ENCODE measurements at regions not wholly inside any gene's neighbourhood (a gene's known extent, or its start where the extent isn't known, plus 50 kb on each side); places are given as distances from the start of the nearest gene placed in this dataset.

DNA sequence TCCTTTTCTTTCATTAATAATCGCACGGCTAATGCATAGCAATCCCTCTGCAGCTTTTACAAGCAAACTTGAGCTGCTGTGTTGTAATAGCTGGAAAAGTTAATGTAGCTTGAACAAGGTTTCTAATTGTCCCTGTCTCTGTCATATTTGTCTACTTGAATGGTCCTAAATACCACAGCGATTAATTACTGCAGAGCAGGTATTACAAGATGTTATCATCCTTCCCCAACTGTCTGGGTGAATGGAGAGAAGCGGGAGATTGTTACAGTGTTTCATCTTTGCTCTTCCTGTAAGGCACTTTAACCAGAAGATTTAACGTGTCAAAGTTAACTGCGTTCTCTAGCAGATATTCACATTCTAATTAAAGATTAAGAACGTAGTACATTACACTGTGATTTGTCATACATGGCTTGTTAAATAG lies 422.2 kb upstream of the POU3F3 start:
- no peak overlapping the region for H3K27ac ChIP-seq (ENCODE audit: low read length)
- H3K4me3 ChIP-seq (ENCODE audit: low read length in 2 of 2): no peak overlapping the region
- peaks cover 6 to 14% of the 10 kb centered on the region in 2 donors for H3K27me3 ChIP-seq (ENCODE audit: control insufficient read depth in 1 of 2, insufficient read depth in 2 of 2, low read length in 2 of 2)
- H3K9ac ChIP-seq (ENCODE audit: low read length in 2 of 2): no peak overlapping the region
- peaks cover 3% of the 10 kb centered on the region for H3K4me1 ChIP-seq (ENCODE audit: control insufficient read depth, insufficient read depth, low read length)
- H3K9me3 ChIP-seq (ENCODE audit: control insufficient read depth in 2 of 2, low read length in 2 of 2): no peaks in the 10 kb centered on the region
- H3K36me3 ChIP-seq (ENCODE audit: control insufficient read depth in 2 of 2, insufficient read depth in 2 of 2, low read length in 2 of 2): no peaks in the 10 kb centered on the region

DNA sequence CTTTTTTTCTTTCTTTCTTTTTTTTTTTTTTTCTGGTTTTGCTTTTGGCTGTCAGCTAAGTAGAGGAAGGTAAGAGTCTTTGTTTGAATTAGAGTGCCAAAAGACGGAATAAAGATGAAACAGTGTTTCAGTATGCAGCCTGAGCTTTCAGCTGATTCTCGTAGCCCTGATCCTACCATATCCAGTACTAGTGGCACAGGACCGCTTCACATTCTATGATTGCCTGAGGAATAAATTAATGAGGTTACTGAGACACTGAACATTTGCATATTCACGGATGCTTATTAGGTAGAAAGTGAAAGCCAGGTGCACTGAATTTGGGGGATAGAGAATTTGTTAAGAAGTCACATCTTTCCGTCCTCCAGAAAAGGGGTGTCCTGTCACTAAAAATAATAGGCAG lies 421.5 kb upstream of the POU3F3 start:
- Histone ChIP-seq H3K9me3 (ENCODE audit: control insufficient read depth in 2 of 2, low read length in 2 of 2) (no peaks in the 10 kb centered on the region), H3K27me3 (ENCODE audit: control insufficient read depth in 1 of 2, insufficient read depth in 2 of 2, low read length in 2 of 2) (peaks cover 6 to 14% of the 10 kb centered on the region in 2 donors), H3K36me3 (ENCODE audit: control insufficient read depth in 2 of 2, insufficient read depth in 2 of 2, low read length in 2 of 2) (no peaks in the 10 kb centered on the region), H3K27ac (ENCODE audit: low read length) (no peak overlapping the region), H3K9ac (ENCODE audit: low read length in 2 of 2) (no peak overlapping the region), H3K4me3 (ENCODE audit: low read length in 2 of 2) (no peak overlapping the region), H3K4me1 (ENCODE audit: control insufficient read depth, insufficient read depth, low read length) (peaks cover 3% of the 10 kb centered on the region)

DNA sequence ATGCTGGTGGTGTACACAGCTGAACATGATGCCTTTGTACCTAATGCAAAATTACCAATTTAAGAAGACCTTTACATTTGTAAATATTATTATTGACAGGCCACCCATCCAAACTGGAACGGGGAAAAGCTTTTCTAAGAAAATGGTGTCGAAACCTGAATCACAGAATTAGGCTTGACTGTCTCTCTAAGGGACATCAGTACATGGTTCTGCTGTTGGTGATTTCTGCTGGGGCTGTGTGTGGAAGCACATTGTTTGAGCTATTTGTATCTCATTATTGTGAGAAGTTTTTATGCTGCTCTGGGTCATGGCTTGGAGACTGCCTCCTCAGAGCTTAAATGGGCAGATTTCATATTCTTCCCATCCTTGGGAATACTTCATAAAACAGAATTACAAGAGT lies 420.9 kb upstream of the POU3F3 start:
- H3K4me1 ChIP-seq (ENCODE audit: control insufficient read depth, insufficient read depth, low read length): peaks cover 3% of the 10 kb centered on the region
- H3K4me3 ChIP-seq (ENCODE audit: low read length in 2 of 2): no peak overlapping the region
- no peak overlapping the region for H3K9ac ChIP-seq (ENCODE audit: low read length in 2 of 2)
- peaks cover 6 to 14% of the 10 kb centered on the region in 2 donors for H3K27me3 ChIP-seq (ENCODE audit: control insufficient read depth in 1 of 2, insufficient read depth in 2 of 2, low read length in 2 of 2)
- H3K36me3 ChIP-seq (ENCODE audit: control insufficient read depth in 2 of 2, insufficient read depth in 2 of 2, low read length in 2 of 2): no peaks in the 10 kb centered on the region
- no peaks in the 10 kb centered on the region for H3K9me3 ChIP-seq (ENCODE audit: control insufficient read depth in 2 of 2, low read length in 2 of 2)
- no peak overlapping the region for H3K27ac ChIP-seq (ENCODE audit: low read length)

DNA sequence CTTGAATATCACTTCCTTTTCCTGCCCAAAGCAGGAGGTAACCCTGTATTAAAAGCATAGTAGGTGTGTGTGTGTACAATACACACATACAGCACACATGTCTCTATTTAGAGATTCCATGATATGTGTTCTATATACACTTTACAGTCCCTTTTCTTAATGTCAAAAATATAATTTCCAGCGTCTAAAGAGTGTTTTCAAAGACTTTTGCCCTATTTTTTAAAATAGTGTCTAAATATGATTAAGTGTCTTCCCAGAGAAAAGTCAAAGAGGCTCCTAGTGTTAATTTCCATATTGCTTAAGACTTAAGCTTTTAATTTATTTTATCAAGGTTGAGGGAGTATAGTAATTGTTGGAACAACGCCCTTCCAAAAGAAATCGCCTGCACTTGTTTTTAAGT lies 420.3 kb upstream of the POU3F3 start:
- H3K27ac ChIP-seq (ENCODE audit: low read length): no peak overlapping the region
- peaks cover 6 to 14% of the 10 kb centered on the region in 2 donors for H3K27me3 ChIP-seq (ENCODE audit: control insufficient read depth in 1 of 2, insufficient read depth in 2 of 2, low read length in 2 of 2)
- H3K4me1 ChIP-seq (ENCODE audit: control insufficient read depth, insufficient read depth, low read length): peaks cover 3% of the 10 kb centered on the region
- no peak overlapping the region for H3K9ac ChIP-seq (ENCODE audit: low read length in 2 of 2)
- H3K36me3 ChIP-seq (ENCODE audit: control insufficient read depth in 2 of 2, insufficient read depth in 2 of 2, low read length in 2 of 2): no peaks in the 10 kb centered on the region
- no peaks in the 10 kb centered on the region for H3K9me3 ChIP-seq (ENCODE audit: control insufficient read depth in 2 of 2, low read length in 2 of 2)
- H3K4me3 ChIP-seq (ENCODE audit: low read length in 2 of 2): no peak overlapping the region

DNA sequence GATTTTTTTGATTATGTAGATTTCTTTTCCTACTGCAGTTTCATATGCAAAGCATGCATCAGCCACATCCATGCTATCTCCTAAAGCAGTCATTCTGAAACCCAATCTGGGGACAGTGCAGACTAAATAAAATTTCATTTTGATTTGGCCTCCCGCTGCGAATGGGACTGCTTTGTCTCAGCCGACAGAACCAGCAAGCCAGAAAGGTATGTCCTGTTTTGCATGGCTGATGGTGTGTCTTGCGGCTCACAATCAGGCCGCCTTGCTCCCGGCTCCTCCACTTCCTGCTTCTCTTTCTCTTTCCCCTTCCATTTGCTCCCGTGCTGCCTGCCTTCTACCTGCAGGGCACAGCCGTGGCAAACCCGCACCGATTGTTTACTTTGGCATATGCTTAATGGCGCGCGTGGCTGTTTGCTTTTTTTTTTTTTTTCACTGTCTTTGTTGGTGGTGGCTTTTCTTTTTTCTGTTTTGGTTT lies 419.6 kb upstream of the POU3F3 start:
- H3K27me3 ChIP-seq (ENCODE audit: control insufficient read depth in 1 of 2, insufficient read depth in 2 of 2, low read length in 2 of 2): peaks cover 6 to 14% of the 10 kb centered on the region in 2 donors
- H3K4me3 ChIP-seq (ENCODE audit: low read length in 2 of 2): peak overlapping the region in 1 of 2 donors; percentile 47
- H3K9ac ChIP-seq (ENCODE audit: low read length in 2 of 2): no peak overlapping the region
- H3K4me1 ChIP-seq (ENCODE audit: control insufficient read depth, insufficient read depth, low read length): peaks cover 3% of the 10 kb centered on the region
- no peaks in the 10 kb centered on the region for H3K9me3 ChIP-seq (ENCODE audit: control insufficient read depth in 2 of 2, low read length in 2 of 2)
- H3K36me3 ChIP-seq (ENCODE audit: control insufficient read depth in 2 of 2, insufficient read depth in 2 of 2, low read length in 2 of 2): no peaks in the 10 kb centered on the region
- no peak overlapping the region for H3K27ac ChIP-seq (ENCODE audit: low read length)

DNA sequence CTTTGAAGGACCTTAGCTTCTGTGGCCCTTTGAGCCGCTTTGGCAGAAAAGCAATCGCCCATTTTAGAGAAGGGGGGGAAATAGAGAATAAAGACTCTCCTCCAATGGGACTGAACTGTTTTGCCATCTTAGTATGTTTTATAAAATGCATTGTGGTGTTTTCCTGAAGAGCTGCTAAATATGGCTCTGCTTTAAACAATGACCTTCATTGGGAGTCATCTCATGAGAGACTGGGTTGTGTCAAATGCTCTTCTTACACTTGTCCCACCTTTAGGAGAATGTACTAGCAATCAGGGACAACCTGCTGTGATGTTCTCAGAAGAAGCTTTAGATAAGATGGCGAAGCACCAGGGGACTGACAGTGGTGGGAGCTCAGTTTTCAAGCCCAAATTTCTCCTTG lies 418.9 kb upstream of the POU3F3 start:
- Histone ChIP-seq H3K4me3 (ENCODE audit: low read length in 2 of 2) (no peak overlapping the region), H3K27ac (ENCODE audit: low read length) (no peak overlapping the region), H3K27me3 (ENCODE audit: control insufficient read depth in 1 of 2, insufficient read depth in 2 of 2, low read length in 2 of 2) (peaks cover 6 to 14% of the 10 kb centered on the region in 2 donors), H3K9me3 (ENCODE audit: control insufficient read depth in 2 of 2, low read length in 2 of 2) (no peaks in the 10 kb centered on the region), H3K36me3 (ENCODE audit: control insufficient read depth in 2 of 2, insufficient read depth in 2 of 2, low read length in 2 of 2) (no peaks in the 10 kb centered on the region), H3K9ac (ENCODE audit: low read length in 2 of 2) (no peak overlapping the region), H3K4me1 (ENCODE audit: control insufficient read depth, insufficient read depth, low read length) (peaks cover 3% of the 10 kb centered on the region)

DNA sequence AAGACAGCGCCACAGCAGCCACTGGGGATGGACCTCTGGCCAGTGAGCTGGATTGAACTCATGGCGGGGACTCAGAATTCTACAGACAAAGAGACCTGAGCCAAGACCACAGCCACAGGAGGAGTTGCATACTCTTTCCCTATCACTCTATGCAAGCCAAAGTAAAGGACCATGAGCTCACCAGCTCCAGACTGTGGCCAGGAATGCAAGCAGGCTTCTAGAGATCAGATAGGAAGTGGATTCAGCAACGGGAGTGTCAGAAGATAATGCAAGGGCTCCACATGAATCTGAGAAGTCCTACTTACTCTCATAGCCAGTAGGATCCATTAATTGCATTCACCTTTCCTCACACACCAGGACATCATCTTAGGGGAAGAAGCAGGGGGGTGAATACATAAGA lies 415.4 kb upstream of the POU3F3 start:
- Histone ChIP-seq H3K9me3 (ENCODE audit: control insufficient read depth in 2 of 2, low read length in 2 of 2) (no peaks in the 10 kb centered on the region), H3K4me1 (ENCODE audit: control insufficient read depth, insufficient read depth, low read length) (peaks cover 3% of the 10 kb centered on the region), H3K27me3 (ENCODE audit: control insufficient read depth in 1 of 2, insufficient read depth in 2 of 2, low read length in 2 of 2) (peaks cover 2 to 9% of the 10 kb centered on the region in 2 donors), H3K36me3 (ENCODE audit: control insufficient read depth in 2 of 2, insufficient read depth in 2 of 2, low read length in 2 of 2) (no peaks in the 10 kb centered on the region), H3K4me3 (ENCODE audit: low read length in 2 of 2) (no peak overlapping the region), H3K27ac (ENCODE audit: low read length) (no peak overlapping the region), H3K9ac (ENCODE audit: low read length in 2 of 2) (no peak overlapping the region)

DNA sequence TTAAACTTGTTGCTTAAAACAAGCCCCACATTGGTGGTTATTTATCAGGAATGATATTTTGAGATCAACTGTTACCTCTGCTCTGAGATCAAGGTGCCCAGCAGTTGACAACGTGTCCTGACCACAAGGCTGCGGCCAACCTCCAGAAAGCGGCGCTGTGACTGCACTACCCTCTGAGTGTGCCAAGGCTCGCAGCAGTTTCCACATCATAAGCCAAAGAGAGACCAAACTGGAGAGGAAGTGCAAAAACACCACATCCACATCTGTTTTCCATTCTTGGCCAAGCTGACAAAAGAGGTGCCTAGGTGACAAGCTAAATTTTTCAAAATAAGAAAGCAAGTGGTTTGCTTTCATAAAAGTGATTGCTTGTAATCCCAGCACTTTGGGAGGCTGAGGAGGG lies 410.8 kb upstream of the POU3F3 start:
- H3K4me3 ChIP-seq (ENCODE audit: low read length in 2 of 2): no peak overlapping the region
- H3K9me3 ChIP-seq (ENCODE audit: control insufficient read depth in 2 of 2, low read length in 2 of 2): no peaks in the 10 kb centered on the region
- H3K27me3 ChIP-seq (ENCODE audit: control insufficient read depth in 1 of 2, insufficient read depth in 2 of 2, low read length in 2 of 2): no peaks in the 10 kb centered on the region
- H3K9ac ChIP-seq (ENCODE audit: low read length in 2 of 2): no peak overlapping the region
- no peaks in the 10 kb centered on the region for H3K36me3 ChIP-seq (ENCODE audit: control insufficient read depth in 2 of 2, insufficient read depth in 2 of 2, low read length in 2 of 2)
- no peak overlapping the region for H3K27ac ChIP-seq (ENCODE audit: low read length)
- H3K4me1 ChIP-seq (ENCODE audit: control insufficient read depth, insufficient read depth, low read length): no peaks in the 10 kb centered on the region

DNA sequence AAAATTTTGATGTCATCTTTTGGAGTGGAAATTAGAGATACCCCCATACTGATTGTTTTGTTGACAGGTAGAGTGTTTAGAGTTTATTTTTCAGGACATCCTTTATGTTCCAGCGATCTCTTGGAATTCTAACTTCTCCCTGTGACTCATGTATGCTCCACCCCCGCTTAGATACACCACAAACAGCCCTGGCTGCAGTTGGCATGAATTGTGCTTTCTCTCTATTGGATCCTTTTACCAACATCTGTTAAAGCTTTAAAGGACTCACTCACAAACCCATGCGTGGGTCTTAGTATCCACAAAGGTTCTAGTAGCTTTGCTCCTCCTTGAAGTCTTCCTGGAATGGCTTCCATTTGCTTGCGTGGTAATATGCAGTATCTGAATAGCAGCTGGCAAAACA lies 409.5 kb upstream of the POU3F3 start:
- H3K36me3 ChIP-seq (ENCODE audit: control insufficient read depth in 2 of 2, insufficient read depth in 2 of 2, low read length in 2 of 2): no peaks in the 10 kb centered on the region
- no peaks in the 10 kb centered on the region for H3K9me3 ChIP-seq (ENCODE audit: control insufficient read depth in 2 of 2, low read length in 2 of 2)
- H3K9ac ChIP-seq (ENCODE audit: low read length in 2 of 2): no peak overlapping the region
- H3K4me1 ChIP-seq (ENCODE audit: control insufficient read depth, insufficient read depth, low read length): no peaks in the 10 kb centered on the region
- H3K27ac ChIP-seq (ENCODE audit: low read length): no peak overlapping the region
- no peaks in the 10 kb centered on the region for H3K27me3 ChIP-seq (ENCODE audit: control insufficient read depth in 1 of 2, insufficient read depth in 2 of 2, low read length in 2 of 2)
- no peak overlapping the region for H3K4me3 ChIP-seq (ENCODE audit: low read length in 2 of 2)

DNA sequence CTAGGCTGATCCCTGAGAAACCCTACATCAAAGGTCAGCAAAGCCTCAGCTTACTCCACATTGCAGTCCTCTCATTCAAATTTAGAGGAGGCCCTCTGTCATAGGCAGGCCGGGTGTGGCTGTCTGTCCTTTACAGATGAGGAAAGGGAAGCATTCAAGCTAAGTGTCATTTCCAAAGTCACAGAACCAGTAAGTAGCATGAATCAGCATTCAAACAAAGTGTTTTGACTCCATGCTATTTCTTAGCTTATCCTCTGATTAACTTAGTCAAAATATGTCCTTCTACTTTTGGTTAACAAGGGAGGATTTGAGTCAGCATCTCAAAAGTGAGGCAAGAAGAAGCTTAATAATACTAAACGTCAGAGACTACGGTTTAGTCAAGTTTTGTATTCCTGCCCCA lies 409.0 kb upstream of the POU3F3 start:
- Histone ChIP-seq H3K27me3 (ENCODE audit: control insufficient read depth in 1 of 2, insufficient read depth in 2 of 2, low read length in 2 of 2) (no peaks in the 10 kb centered on the region), H3K9me3 (ENCODE audit: control insufficient read depth in 2 of 2, low read length in 2 of 2) (no peaks in the 10 kb centered on the region), H3K4me1 (ENCODE audit: control insufficient read depth, insufficient read depth, low read length) (no peaks in the 10 kb centered on the region), H3K9ac (ENCODE audit: low read length in 2 of 2) (no peak overlapping the region), H3K36me3 (ENCODE audit: control insufficient read depth in 2 of 2, insufficient read depth in 2 of 2, low read length in 2 of 2) (no peaks in the 10 kb centered on the region), H3K4me3 (ENCODE audit: low read length in 2 of 2) (no peak overlapping the region), H3K27ac (ENCODE audit: low read length) (no peak overlapping the region)

DNA sequence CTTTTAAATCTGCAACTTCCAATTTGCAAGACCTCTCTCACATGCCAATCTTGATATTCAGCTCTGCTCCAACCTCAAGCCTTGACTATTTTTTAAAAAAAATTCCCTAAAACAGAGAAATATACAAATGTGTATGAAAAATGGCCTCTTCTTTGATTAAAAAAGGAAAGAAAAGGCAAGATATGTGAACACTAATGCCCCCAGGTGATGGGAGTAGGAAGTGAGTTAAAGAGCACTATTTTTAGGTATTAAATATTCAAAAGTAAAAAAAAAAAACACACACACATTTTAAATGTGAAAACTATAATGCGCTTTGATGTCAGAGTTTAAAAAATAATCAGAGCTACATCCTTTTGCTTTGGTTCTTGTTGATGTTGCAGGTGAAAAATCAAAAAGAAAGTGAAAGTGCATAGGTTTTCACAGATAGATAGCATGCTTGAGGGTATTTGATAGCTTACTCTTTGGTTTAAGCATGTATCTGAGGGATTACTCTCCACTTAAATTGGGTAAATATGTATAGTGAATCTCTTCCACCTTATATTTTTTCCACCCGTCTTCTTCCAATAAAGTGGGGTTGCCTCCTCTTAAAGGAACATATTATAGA lies 406.0 kb upstream of the POU3F3 start:
- Histone ChIP-seq H3K27ac (ENCODE audit: low read length) (no peak overlapping the region), H3K9me3 (ENCODE audit: control insufficient read depth in 2 of 2, low read length in 2 of 2) (no peaks in the 10 kb centered on the region), H3K27me3 (ENCODE audit: control insufficient read depth in 1 of 2, insufficient read depth in 2 of 2, low read length in 2 of 2) (no peaks in the 10 kb centered on the region), H3K9ac (ENCODE audit: low read length in 2 of 2) (no peak overlapping the region), H3K4me1 (ENCODE audit: control insufficient read depth, insufficient read depth, low read length) (no peaks in the 10 kb centered on the region), H3K36me3 (ENCODE audit: control insufficient read depth in 2 of 2, insufficient read depth in 2 of 2, low read length in 2 of 2) (no peaks in the 10 kb centered on the region), H3K4me3 (ENCODE audit: low read length in 2 of 2) (no peak overlapping the region)
